Glomerular visceral epithelial cell (primary cell): ENCODE measurements at regions not wholly inside any gene's neighbourhood (a gene's known extent, or its start where the extent isn't known, plus 50 kb on each side); places are given as distances from the start of the nearest gene placed in this dataset.
A peak's percentile ranks its signal among the peaks of the same experiment; 100 is the strongest.
"Not testable (repeated sequence)": the region's sequence is repeated elsewhere in the genome, so short reads cannot be mapped to it uniquely, and the experiment has no call there.

Source experiments
- DNase-seq: peaks from one replicate; pipeline ENCODE4 v3.0.0-alpha.2; 2016; ENCODE audit errors: extremely low spot score

DNA sequence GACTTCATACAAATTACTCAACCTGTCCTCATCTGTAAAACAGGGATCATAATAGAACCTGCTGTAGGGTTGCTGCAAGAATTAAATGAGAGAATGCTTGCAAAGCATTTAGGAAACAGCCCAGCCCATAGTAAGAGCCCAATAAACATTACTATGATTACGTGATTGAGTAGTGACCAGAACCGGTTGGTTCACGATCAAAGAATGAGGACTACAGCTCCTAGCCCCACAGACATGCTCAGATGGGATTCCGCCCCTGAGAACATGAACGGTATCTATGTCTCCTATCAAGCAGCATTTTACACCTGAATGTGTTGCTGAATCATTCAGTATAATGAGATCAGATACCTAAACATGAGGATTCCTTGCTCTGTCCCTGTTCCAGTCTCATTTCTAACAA is 104.8 kb upstream of the ZNF648 start:
- DNase-seq = no peak

- DNase-seq = no peak
These were observed 102.8 kb upstream of the ZNF648 start for GRCh38 chr1:182164273-182164672.

- no peak for DNase-seq
These were observed 102.3 kb upstream of the ZNF648 start for GRCh38 chr1:182163821-182164223.

- DNase-seq = no peak
These were observed 97.9 kb upstream of the ZNF648 start for GRCh38 chr1:182159443-182159842.

DNA sequence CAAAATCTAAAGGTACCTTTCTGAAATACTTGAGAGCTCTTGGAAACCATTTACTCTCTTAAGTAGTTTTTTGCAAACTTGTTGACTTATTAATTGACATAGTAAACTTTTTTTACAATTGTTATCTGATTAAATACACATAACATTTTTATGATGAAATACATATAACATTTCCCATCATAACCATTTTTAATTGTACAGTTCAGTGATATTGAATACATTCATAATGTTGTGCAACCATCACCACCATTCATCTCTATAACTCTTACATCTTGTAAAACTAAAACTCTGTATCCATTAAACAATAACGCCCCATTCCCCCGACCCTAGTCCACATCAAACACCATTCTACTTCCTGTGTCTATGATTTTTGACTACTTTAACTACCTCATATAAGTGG is 95.7 kb upstream of the ZNF648 start:
- no peak for DNase-seq

DNA sequence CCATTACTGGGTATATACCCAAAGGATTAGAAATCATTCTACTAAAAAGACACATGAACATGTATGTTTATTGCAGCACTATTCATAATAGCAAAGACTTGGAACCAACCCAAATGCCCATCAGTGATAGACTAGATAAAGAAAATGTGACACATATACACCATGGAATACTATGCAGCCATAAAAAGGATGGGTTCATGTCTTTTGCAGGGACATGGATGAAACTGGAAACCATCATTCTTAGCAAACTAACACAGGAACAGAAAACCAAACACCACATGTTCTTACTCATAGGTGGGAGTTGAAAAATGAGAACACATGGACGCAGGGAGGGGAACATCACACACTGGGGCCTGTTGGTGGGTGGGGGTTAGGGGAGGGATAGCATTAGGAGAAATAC is 92.9 kb upstream of the ZNF648 start:
- not testable (repeated sequence) for DNase-seq

GRCh38 chr1:182149411-182149965 is 88.0 kb upstream of the ZNF648 start:
- no peak for DNase-seq

- no peak for DNase-seq
These were observed 86.4 kb upstream of the ZNF648 start for GRCh38 chr1:182147951-182148350.

DNA sequence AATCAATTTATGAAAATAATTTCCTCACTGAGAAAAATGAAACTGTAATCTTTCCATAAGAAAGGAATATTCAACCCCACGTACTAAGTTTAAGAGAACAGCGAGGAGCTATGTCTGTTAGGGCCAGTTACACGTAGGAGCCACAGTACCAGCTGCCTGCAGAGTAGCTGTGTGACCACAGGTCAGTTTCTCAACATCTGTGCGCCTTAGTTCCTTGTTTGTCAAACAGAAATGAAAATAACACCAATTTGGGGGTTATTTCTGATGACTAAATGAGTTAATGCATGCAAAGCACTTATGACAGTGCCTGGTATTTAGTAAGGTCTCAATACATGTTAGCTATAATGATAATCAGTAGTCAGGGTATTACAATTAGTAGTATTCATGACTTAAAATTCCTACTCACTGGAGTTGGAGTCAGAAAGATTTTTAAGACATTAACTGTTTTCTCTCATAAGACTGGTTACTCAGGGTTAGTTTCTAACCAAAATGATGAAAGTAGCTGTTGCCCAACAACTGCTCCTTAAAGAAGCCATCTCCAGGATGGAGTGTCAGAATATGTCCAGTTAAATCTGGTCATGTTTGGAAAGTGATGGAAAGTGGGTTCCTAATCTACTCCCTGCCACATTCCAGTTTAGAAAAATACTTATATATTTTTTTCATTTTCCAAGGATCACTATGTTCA is 85.8 kb upstream of the ZNF648 start:
- no peak for DNase-seq

DNA sequence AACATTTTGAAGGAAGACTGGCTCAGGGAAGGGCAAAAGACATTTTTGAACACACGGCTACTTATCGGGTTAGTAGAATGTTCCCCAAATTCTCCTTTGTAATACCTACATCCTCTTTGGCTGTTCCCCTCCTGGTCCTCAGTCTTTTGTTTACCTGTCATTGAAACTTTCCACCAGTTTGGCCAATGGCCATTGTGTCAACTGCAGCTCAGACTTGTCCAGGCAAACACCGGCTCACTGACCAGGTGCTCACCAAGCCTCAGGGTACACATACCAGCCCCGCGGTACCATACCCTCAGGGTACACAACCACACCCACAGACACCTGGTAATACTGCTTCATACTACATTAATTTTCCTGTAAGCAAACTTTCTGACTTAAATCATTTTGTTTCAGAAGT is 84.8 kb upstream of the ZNF648 start:
- no peak for DNase-seq

- DNase-seq = no peak
These were observed 83.9 kb upstream of the ZNF648 start for GRCh38 chr1:182145441-182145840.

- no peak for DNase-seq
These were observed 83.1 kb upstream of the ZNF648 start for GRCh38 chr1:182144646-182145030.

DNA sequence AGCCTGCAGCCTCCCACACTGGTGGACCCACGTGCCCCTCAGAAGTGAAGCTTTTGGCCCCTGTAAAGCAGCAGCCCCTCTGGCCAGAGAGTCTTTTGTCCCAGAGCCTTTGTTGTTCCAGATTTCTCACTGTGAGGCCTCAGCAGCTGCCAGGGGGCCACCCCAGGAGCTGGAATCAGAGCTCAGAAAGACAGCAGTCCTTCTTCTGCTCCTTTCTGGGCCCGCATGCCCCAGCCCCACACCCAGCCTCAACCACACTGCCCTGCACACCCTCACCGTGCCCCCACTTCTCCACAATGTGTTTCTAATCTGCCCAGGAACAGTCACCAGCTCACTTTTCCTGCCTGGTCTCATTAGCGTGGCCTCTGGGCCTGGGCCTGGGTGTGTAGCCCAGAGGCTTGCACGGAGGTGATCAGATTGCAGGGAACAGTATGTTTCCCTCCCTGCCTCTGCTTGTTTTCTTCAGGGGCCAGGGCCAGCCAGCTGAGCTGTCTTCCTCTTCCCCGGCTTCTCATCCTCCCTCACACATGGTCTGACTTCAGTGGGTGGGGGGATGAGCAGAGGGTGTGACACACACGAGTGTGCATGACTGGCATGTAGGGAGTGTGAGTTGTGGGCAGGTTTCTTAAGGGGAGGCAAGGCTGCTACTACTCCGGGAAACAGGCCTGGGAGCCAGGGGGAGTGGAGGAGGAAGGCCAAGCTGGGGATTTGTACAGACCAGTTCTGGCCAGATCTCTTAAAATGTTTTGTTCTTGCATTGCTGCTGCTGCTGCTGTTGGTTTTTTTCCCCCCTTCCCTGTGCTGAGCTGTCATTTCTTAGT is 82.5 kb upstream of the ZNF648 start:
- DNase-seq = no peak

GRCh38 chr1:182143154-182143657 is 81.7 kb upstream of the ZNF648 start:
- peak; percentile 38 for DNase-seq

DNA sequence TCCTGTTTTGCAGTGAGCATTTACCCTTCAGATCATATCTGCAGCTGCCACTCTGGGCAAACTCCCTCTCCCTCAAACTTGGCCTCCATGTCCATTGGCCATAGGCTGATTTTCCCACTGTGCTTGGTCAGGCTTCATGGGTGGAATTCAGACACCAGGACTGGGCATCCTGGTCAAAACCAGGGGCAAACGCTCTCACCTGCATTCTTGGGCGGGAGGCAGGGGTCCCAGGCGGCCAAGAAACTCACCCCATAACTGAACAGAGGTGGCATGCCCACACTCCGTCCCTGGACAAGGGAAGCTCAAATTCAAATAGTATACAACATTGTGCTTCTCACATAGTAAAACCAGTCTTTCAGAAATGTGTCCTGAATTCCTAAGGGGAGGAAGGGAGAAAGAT is 81.1 kb upstream of the ZNF648 start:
- DNase-seq = no peak

DNA sequence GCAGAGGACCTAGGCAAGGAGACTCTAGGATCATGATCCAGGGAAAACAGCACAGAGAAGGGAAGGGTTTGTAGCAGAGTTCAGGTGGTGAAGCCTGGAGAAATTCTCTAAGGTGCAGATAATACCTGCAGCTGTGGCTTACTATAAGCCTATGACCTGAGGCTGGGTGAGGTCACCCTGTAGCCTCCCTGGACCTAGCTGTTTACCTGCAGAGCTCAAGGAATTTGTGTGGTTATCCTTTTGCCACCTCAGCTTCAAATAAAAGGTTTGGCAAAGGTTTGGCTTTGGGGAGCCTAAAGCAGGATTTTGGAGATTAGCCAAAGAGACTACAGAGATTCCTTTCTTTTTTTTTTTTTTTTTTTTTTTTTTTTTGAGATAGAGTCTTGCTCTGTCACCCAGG is 79.5 kb upstream of the ZNF648 start:
- DNase-seq = no peak

DNA sequence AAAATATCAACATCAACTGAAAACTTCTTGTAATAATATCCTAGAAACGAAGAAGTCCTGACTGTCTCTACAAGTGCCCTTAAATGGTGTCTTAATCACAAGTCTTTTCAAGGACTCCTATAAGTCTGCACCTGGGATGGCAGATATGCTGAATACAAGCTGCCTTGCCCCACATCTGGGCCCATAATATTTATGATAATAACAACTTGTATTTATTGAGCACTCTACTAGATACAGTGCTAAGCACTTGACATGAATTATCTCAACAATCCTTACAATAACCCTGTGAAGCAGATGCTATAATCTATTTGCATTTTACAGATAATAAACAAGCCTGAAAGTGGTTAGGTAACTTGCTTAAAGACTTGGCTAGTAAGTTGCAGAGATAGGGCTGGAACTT is 78.0 kb upstream of the ZNF648 start:
- DNase-seq = no peak

DNA sequence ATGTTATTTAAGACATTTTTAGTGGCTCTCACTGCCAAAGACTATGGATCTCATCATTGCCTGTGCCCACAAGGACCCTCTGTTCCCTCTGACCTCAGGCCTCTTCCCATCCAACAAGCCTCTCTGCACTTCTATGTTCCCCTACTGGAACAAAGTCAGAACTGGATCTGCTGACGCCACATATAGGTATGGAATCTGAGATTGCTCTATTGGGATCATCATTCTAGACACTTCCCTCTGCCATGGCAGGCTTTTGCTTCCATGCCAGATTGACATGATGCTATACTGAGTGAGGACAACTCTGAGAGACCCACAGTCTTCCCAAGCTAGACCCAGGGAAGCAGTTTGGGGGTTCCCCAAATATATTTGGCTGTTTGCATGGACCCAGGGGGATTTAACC is 76.0 kb upstream of the ZNF648 start:
- no peak for DNase-seq

DNA sequence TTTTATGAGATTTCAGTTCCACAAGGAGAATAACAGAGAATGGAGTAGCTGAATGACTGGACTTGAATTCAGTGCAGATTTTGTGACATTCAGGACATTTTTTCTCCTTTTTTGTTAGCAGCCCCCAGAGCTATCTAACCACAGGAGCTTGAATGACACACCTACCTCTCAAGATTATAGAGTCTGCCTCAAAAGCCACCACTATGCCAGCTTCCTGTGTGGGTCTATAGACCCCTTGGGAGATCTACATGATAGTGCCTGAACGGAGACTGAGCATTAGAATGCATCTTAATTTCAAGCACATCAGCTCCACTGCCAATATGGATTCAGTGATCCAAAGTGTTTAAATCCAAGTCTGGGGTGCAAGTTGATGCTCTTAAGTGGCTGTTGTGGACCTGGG is 74.4 kb upstream of the ZNF648 start:
- no peak for DNase-seq

DNA sequence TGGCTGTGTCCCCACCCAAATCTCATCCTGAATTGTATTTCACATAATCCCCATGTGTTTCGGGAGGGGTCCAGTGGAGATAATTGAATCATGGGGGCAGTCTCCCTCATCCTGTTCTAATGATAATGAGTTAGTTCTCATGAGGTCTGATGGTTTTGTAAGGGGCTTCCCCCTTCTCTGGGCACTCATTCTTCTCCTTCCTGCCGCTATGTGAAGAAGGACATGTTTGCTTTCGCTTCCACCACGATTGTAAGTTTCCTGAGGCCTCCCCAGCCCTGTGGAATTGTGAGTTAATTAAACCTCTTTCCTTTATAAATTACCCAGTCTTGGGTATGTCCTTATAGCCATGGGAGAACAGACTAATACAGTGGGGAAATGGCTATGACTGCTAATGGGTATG is 72.7 kb upstream of the ZNF648 start:
- no peak for DNase-seq

DNA sequence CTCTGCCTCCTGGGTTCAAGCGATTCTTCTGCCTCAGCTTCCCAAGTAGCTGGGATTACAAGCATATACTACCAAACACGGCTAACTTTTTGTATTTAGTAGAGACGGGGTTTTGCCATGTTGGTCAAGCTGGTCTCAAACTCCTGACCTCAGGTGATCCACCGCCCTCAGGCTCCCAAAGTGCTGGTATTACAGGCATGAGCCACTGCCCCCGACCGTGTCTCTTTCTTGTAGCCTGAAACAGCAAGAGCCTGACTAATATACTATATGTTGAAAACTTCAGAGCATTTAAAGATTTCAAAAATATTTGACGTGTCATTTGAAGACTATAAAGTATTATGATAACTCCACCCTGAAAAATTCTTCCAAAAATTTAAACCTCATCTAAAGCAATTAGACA is 71.7 kb upstream of the ZNF648 start:
- DNase-seq = no peak

- DNase-seq = no peak
These were observed 67.9 kb upstream of the ZNF648 start for GRCh38 chr1:182129398-182129797.

DNA sequence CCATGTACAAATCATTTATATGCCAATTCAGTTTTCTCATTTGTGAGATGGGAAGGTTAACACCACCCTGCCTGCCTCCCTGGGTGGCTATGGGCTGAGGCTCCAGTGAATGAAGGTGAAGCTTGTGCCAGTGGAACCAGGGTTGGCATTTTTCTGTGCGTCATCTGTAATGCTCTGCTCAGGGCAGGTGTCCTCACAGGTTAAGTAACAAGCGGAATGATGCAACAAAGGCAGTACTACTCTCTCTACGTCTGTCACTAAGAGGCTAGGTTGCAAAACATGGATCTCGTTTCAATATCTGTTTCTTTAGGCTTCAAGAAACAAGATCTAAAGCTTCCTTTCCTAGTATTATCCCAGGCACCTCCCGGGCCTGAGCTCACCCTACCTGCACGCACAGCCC is 67.0 kb upstream of the ZNF648 start:
- DNase-seq = no peak
